ENCODE measurements at regions not wholly inside any gene's neighbourhood (a gene's known extent, or its start where the extent isn't known, plus 50 kb on each side); places are given as distances from the start of the nearest gene placed in this dataset.

DNA sequence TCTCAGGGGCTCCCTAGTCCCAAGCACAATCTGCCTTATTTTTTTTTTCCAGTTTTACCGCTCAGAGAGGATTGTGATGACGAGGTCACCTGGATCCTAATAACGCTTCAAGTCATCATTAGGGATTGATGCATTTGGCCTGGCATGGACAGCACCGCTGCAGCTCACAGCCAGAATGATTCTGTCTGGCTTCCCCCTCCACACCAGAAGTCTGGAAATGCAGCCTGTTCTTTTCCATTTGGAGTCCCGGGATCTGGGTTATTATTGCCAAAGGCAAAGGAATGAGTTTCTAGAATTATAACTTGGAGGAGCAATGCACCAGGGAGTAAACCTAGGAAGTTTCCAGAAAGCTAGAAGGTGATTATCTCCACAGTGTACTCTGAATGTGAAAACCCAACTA lies 81.1 kb upstream of the TAF1B start:
- H3K27ac Mint-ChIP-seq: no peak overlapping the region
- intact Hi-C loops (cut with micrococcal nuclease): no loop called here
- no peak overlapping the region for H2AFZ ChIP-seq (ENCODE audit: insufficient read depth, low read depth, low read length, poor library complexity, severe bottlenecking)
- no peaks in the 10 kb centered on the region for H4K20me1 ChIP-seq (ENCODE audit: insufficient read depth, low read length)
- no peaks in the 10 kb centered on the region for H3K9me3 ChIP-seq (replicated peaks in 1 of 2; ENCODE audit: control insufficient read depth in 1 of 2, insufficient read depth in 1 of 2, low read length in 2 of 2)
- H3K27ac ChIP-seq (ENCODE audit: low read depth in 1 of 2, low read length in 2 of 2): no peak overlapping the region
- 100% methylated on average over 3 of the region's 5 CpGs for WGBS (ENCODE audit: insufficient coverage)
- peaks cover 49% of the 10 kb centered on the region for H3K4me1 Mint-ChIP-seq
- TF ChIP-seq, protein P1, sequence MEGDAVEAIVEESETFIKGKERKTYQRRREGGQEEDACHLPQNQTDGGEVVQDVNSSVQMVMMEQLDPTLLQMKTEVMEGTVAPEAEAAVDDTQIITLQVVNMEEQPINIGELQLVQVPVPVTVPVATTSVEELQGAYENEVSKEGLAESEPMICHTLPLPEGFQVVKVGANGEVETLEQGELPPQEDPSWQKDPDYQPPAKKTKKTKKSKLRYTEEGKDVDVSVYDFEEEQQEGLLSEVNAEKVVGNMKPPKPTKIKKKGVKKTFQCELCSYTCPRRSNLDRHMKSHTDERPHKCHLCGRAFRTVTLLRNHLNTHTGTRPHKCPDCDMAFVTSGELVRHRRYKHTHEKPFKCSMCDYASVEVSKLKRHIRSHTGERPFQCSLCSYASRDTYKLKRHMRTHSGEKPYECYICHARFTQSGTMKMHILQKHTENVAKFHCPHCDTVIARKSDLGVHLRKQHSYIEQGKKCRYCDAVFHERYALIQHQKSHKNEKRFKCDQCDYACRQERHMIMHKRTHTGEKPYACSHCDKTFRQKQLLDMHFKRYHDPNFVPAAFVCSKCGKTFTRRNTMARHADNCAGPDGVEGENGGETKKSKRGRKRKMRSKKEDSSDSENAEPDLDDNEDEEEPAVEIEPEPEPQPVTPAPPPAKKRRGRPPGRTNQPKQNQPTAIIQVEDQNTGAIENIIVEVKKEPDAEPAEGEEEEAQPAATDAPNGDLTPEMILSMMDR (IDR thresholded peaks at IDR 0.05): no peak
- no peaks in the 10 kb centered on the region for H3K79me2 ChIP-seq (ENCODE audit: insufficient read depth, low read length)
- H3K4me3 Mint-ChIP-seq: no peak overlapping the region
- peaks cover 0 to 4% (median 0%) of the 10 kb centered on the region in 7 donors for H3K9me3 Mint-ChIP-seq
- no peak overlapping the region for H3K4me3 ChIP-seq (replicated peaks in 1 of 3; ENCODE audit: low read depth in 2 of 3, low read length in 3 of 3)
- H3K4me2 ChIP-seq (replicated peaks; ENCODE audit: extremely low read depth, low read length, poor library complexity, severe bottlenecking): no peak overlapping the region
- H3K36me3 Mint-ChIP-seq: peaks cover 2% of the 10 kb centered on the region in 2 donors
- peaks cover 18 to 25% (median 23%) of the 10 kb centered on the region in 3 donors for H3K27me3 Mint-ChIP-seq (ENCODE audit: low read depth in 3 of 3)
- no peaks in the 10 kb centered on the region for H3K36me3 ChIP-seq (replicated peaks in 1 of 2; ENCODE audit: control insufficient read depth in 1 of 2, insufficient read depth in 2 of 2, low read length in 2 of 2)
- no peak overlapping the region for H3K9ac ChIP-seq (ENCODE audit: insufficient read depth, low read length, poor library complexity, severe bottlenecking)
- peaks cover 35 to 44% of the 10 kb centered on the region in 2 donors for H3K4me1 ChIP-seq (ENCODE audit: control insufficient read depth in 1 of 2, insufficient read depth in 2 of 2, low read length in 2 of 2)
- no peak for DNase-seq
- peaks cover 5 to 20% of the 10 kb centered on the region in 2 donors for H3K27me3 ChIP-seq (ENCODE audit: control insufficient read depth in 2 of 2, insufficient read depth in 2 of 2, low read length in 2 of 2)

DNA sequence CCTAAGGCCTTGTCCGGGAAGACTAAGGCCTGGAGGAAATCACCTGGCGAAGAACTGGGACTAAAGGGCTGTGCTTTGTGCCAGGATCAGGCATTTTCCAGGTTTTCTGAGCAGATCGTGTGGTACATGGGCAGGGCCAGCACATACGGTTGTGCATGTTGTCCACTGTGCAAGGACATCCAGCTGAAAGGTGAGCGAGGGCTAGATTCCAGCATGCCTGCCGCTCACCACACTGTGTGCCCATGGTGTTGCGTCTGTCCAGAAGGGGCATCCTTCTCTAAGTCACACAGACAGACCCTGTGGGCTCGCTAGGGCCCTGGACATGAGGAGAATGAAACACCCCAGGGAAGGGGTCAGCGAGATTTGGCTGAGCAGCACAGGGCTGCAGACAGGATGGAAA lies 80.3 kb upstream of the TAF1B start:
- Histone ChIP-seq H3K9me3 (replicated peaks in 1 of 2; ENCODE audit: control insufficient read depth in 1 of 2, insufficient read depth in 1 of 2, low read length in 2 of 2) (no peaks in the 10 kb centered on the region), H3K79me2 (ENCODE audit: insufficient read depth, low read length) (no peaks in the 10 kb centered on the region), H4K20me1 (ENCODE audit: insufficient read depth, low read length) (no peaks in the 10 kb centered on the region), H3K9ac (ENCODE audit: insufficient read depth, low read length, poor library complexity, severe bottlenecking) (no peak overlapping the region), H3K27ac (ENCODE audit: low read depth in 1 of 2, low read length in 2 of 2) (no peak overlapping the region), H3K36me3 (replicated peaks in 1 of 2; ENCODE audit: control insufficient read depth in 1 of 2, insufficient read depth in 2 of 2, low read length in 2 of 2) (no peaks in the 10 kb centered on the region), H3K4me2 (replicated peaks; ENCODE audit: extremely low read depth, low read length, poor library complexity, severe bottlenecking) (no peak overlapping the region), H2AFZ (ENCODE audit: insufficient read depth, low read depth, low read length, poor library complexity, severe bottlenecking) (no peak overlapping the region), H3K4me3 (replicated peaks in 1 of 3; ENCODE audit: low read depth in 2 of 3, low read length in 3 of 3) (no peak overlapping the region), H3K4me1 (ENCODE audit: control insufficient read depth in 1 of 2, insufficient read depth in 2 of 2, low read length in 2 of 2) (peaks cover 30 to 38% of the 10 kb centered on the region in 2 donors), H3K27me3 (ENCODE audit: control insufficient read depth in 2 of 2, insufficient read depth in 2 of 2, low read length in 2 of 2) (peaks cover 1 to 12% of the 10 kb centered on the region in 2 donors)
- over 99% methylated on average over 7 of the region's 9 CpGs for WGBS (ENCODE audit: insufficient coverage)
- DNase-seq: no peak
- Mint-ChIP-seq H3K27ac (no peak overlapping the region), H3K36me3 (no peaks in the 10 kb centered on the region), H3K4me3 (no peak overlapping the region), H3K9me3 (peaks cover 0 to 4% (median 0%) of the 10 kb centered on the region in 7 donors), H3K4me1 (peaks cover 42% of the 10 kb centered on the region), H3K27me3 (ENCODE audit: low read depth in 3 of 3) (peaks cover 10 to 17% (median 15%) of the 10 kb centered on the region in 3 donors)
- TF ChIP-seq, protein P1 (IDR thresholded peaks at IDR 0.05): no peak
- intact Hi-C loops (cut with micrococcal nuclease): no loop called here
